H54 (cell line): ENCODE measurements at regions not wholly inside any gene's neighbourhood (a gene's known extent, or its start where the extent isn't known, plus 50 kb on each side); places are given as distances from the start of the nearest gene placed in this dataset.
"Not testable (repeated sequence)": the region's sequence is repeated elsewhere in the genome, so short reads cannot be mapped to it uniquely, and the experiment has no call there.

Experiments
- DNase-seq: peaks from one replicate; pipeline ENCODE4 v3.0.0; 2011; ENCODE audit warnings: low spot score, mixed read lengths; ENCODE audit not compliant: insufficient read length
- FAIRE-seq: peaks from 3 replicates; lab custom pipeline; 2011; peaks lifted over from hg19 to GRCh38; lab: Jason Lieb, UNC
- POLR2A ChIP-seq: IDR thresholded peaks from 2 replicates; pipeline ENCODE4 v1.6.1; 2011; ENCODE audit warnings: low read depth, mild to moderate bottlenecking, low read length

DNA sequence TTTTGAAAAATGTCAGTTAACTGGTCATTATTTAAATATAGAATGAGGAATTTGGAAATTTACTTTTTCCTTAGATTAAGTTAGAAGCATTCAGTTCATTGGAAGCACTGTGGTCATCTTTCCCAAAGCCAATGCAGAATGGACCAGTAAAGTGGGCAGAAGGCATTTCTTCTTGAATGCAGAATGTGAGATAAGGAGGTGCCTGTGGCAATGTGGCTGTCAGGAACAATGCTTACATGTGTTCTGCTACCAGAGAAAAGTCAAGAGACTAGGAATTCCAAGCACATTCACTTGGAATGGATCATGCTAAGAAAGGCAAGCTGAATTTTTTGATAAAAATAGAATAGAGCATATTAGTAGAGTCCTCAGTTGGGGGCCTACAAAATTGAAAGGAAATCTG is 295.0 kb upstream of the KCNH7 start:
- FAIRE-seq (no peak), DNase-seq (no peak)
- TF ChIP-seq POLR2A = no peak

DNA sequence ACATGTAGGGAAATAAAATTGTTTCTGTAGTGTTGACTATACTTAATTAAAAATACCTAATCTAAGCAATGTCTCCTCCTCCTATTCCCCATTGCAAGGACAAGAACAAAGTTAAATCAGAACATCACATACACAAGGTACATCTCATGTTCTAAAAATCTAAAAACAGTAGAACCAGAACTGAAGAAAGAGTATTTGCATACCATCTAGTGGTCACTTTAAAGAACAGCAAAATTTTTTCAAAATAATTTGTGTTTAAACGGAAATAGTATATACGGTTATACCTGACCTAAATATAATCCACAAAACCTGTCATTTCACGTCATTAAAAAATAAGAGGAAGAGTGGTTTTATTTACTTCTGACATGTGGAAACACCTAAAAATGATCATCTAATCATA is 294.3 kb upstream of the KCNH7 start:
- TF ChIP-seq POLR2A = no peak
- no peak for FAIRE-seq
- DNase-seq = no peak

DNA sequence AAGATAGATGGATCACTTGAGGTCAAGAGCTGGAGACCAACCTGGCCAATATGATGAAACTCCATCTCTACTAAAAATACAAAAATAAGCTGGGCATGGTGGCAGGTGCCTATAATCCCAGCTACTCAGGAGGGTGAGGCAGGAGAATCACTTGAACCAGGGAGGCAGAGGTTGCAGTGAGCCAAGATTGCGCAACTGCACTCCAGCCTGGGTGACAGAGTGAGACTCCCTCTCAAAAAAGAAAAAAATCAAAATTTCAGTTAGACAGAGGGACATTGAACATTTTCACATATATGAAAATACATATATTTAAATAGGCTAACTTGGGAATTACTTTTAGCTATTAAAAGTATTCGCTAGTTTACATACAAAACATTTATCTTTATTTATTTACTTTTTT is 293.6 kb upstream of the KCNH7 start:
- FAIRE-seq, DNase-seq: not testable (repeated sequence)

DNA sequence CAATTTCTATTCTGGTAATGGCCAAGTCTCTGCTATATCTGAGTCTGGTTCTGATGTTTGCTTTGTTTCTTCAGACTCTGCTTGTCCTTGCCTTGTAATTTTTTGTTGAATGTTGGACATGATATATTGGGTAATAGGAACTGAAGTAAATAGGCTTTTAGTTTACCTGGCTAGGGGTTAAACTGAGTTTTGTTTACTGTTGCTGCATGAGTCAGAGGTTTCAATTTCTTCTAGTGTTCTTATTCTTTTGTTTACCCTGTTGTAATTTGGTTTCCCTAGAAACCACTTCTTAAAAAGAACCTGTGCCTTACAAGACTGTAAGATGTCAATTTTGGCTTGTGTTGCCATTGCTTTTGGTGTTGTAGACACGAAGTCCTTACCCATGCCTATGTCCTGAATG is 285.0 kb upstream of the KCNH7 start:
- FAIRE-seq (no peak), DNase-seq (no peak)
- TF ChIP-seq POLR2A = no peak

DNA sequence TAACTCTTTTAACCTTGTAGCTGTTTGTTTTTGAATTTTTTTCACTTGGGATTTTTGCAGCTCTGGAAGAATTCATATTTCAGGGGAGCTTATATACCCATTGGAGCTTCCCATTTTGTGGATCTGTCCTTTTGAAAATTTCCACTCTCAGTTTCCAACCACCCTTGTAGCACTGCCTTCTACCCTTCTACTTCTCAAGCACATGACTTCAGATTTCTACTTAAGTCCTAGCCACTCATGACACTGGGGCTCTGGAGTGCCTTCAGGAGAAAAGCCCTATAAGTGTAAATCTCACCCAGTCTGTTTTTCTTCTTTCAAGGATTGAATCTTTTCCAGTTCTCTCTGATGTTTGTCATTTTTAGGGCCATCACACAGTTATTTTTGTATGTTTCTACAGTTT is 283.7 kb upstream of the KCNH7 start:
- TF ChIP-seq POLR2A = no peak
- FAIRE-seq = no peak
- DNase-seq = no peak

DNA sequence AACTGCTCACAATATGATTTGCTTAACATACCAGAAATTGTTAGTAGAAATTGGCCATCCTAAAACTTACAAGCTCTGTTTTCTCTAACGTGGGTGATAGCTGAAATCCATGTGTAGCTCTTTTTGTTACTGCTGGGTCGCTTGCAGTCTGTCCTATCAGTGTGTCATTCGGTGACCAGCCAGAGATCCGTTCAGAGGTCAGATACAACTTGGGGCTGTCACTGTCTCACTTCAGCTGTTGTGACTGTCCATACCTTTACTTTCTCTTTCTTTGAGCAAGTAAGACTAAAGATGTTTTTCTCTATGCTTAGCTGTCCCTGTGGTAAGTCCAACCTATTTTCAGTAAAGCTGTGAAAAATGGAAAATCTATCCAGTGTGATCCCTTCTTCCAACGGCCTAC is 282.9 kb upstream of the KCNH7 start:
- DNase-seq (no peak), FAIRE-seq (no peak)

DNA sequence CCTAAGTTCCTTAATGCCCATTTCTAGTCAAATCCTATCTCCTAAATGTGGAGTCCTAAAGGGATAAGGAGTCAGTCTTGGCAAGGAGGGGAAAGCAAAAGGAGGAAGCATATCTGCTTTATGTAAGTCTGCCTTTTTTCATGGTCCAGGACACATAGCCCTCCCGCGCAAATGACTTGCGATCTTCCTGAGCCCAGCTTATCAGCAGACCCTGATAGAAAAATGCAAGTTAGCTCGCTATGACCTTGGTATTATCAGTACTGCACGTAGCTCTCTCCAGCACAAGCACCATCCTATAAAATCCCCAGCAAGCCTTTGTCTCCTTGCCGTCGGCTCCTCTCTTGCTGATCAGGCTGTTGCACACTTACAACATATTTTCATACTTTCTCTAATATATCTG is 281.4 kb upstream of the KCNH7 start:
- FAIRE-seq (no peak), DNase-seq (no peak)
- no peak for TF ChIP-seq POLR2A

More for the DNA sequence above, 282.9 kb upstream of the KCNH7 start:
- TF ChIP-seq POLR2A = no peak

DNA sequence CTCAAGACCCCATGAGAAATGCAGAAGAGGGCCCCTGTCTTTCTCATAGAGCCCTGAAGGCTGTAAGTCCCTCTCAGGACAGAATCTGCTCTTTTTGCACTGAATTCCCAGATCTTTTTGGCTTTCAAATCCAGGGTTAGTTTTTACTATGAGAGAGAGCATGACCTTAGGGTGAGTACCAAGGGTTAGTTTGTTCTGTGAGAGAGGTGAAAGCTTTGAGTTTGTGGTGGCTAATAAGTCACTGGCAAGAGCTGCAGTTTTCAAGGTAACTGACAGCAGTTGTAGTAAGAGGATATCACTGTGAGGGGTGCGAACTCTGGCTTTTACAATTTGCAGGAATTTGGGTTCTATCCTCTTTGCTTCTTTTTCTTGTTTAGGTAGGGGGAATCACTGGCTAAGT is 248.4 kb upstream of the KCNH7 start:
- FAIRE-seq = no peak
- TF ChIP-seq POLR2A = no peak

DNA sequence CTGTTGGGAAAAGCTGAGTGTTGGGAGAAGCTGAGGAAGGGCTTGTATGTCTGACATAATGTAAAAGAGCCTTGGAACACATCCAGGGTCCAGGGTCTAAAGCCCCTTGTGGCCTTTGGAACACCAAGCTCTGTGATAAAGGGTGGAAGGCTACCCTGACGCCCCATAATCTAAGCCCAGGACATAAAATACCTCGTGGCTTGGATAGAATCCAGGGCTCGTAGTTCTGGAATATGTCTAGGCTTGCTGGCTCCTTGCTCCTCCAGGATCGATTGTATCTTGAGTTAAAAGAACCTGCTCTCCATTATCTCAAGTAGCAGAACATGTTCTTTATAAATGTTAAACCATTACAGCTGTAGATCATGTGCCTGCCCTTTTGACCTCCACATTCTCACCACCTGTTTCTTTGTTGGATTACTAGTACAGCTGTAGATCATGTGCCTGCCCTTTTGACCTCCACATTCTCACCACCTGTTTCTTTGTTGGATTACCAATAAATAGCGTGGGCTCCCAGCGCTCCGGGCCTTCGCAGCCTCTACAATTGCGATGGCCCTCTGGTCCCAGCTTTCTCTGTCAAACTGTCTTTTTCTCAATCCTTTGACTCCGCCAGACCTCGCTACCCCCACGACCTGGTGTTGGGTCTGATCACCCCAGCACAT is 246.9 kb upstream of the KCNH7 start:
- DNase-seq = not testable (repeated sequence)

More for the DNA sequence above, 248.4 kb upstream of the KCNH7 start:
- DNase-seq = no peak

DNA sequence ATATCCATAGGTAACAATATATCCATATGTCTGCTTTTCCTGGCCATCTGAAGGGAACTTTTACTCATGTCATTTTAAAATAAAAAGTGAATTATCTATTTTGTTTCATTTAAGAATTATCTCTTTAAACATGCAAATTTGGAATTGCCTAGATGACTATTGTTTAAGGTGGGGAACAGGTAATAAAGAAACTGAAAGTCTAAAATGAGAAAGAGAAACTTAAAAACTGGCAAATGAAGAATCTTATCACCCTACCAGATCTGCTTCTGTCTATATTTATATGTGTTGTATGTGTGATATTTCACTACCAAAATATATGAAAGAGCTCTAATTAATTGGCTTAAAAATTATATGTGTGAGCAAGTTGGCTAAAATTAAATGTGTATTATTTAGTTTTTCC is 243.2 kb upstream of the KCNH7 start:
- FAIRE-seq (no peak), DNase-seq (no peak)
- no peak for TF ChIP-seq POLR2A

More for the DNA sequence above, 246.9 kb upstream of the KCNH7 start:
- FAIRE-seq = not testable (repeated sequence)

DNA sequence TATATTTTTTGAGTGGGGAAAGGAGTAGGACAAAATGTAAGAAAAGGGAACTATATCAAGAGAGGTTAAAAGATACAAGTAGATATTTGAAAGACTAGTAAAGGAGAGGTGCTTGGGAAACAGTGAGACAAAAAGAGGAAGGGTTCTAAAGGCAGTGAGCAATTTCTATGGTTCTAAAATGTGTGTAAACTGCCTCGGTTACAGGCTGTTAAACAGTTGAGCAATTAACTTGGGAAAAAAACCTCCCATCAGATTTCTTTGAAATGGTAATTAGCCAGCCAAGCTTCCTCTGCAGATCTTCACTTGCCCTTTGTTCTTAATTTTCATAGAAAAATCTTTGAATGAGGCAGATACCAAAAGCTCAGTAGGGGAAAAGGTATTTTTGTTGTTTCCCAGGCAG is 238.7 kb upstream of the KCNH7 start:
- FAIRE-seq (no peak), DNase-seq (no peak)
- TF ChIP-seq POLR2A = no peak

DNA sequence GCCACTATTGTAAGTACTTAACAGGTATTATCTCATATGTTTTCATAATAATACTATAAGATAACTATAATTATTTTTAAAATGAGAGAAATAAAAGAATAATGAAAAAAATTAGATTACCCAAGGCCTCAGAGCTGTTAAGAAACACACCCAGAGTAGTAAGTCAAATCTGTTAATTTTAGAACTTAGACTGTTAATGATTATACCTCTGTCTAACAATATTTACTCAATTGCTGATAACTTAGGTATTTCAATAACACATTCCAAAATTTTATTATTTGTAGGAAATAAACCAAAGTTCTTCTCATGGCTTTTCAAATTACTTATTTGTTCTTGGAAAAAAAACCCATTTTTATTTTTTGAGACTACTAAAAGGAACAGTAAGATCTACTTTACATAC is 227.5 kb upstream of the KCNH7 start:
- DNase-seq = no peak
- TF ChIP-seq POLR2A = no peak
- FAIRE-seq = no peak

DNA sequence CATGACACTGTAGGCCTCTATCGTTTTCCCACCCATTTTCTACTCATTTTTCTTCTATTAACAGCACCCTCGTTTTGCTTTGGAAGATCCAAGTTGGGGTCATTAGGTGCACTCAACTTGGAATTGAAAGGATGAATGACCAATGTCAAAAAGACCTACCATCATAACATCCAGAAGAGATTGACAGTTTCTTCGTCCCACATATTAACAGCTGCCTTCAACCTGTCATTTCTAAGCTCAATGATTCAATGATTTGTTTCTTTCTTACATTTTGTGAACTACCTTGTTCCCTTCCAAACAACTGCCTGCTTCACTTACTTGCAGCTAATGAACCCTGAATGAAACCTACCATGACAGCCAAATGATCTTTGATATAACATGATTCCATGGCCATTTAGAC is 224.0 kb upstream of the KCNH7 start:
- FAIRE-seq = no peak
- no peak for TF ChIP-seq POLR2A
- no peak for DNase-seq

DNA sequence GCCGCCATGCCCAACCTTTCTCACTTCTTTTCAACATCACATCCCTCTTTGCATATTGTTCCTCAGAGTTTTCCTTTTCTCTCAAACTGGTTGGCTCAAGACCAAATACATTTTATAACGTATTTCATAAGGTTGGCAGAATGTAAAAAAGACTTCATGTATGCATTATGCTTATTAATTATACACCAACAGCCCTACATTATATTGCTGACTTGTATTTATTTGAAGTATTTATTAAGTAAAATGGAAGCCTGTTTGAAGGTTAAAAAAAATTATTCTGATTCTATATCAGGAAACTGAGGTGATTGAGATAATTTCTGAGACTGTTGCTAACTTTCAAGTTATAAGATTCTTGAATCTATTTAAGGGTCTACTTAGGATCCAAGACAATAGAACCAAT is 208.0 kb upstream of the KCNH7 start:
- no peak for DNase-seq
- no peak for FAIRE-seq
- no peak for TF ChIP-seq POLR2A

DNA sequence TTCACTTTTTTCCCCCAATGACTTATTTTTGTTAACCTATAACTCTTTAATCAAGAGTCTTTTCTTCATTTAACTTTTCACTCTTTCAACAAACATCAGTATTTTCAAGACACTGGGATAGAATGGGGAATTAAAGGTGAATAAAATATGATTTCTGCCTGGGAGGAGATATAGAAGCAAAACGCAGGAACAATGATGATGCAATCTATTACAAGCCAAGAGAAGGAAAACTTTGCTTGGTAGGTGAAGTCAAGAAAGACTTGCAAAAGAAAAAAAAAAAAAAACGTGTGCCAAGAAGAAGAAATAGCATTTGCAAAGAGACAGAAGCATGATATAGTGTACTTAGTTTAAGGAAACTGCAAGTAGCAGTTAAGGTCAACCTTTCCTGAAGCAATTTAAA is 207.3 kb upstream of the KCNH7 start:
- no peak for FAIRE-seq
- TF ChIP-seq POLR2A = no peak
- DNase-seq = no peak

DNA sequence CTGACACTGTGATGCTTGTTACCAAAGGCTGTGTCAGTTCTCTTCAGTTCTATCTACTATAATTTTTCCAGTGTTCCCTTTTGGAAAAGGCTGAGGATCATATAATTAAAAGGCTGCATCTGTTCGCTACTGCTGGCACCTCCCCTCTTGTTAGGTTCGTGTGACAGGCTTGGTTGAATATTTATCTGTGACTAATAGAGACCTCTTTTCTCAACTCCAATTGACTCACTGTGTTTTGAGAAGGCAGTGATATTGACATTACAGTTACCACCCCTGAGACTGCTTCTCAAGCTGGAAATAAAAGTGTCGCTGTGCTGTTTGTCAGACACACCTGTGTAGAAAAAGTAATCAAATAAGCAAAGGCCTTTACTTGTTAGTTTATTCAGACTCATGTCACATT is 205.5 kb upstream of the KCNH7 start:
- TF ChIP-seq POLR2A = no peak
- DNase-seq (no peak), FAIRE-seq (no peak)
